PC-3 (cell line): ENCODE measurements at regions not wholly inside any gene's neighbourhood (a gene's known extent, or its start where the extent isn't known, plus 50 kb on each side); places are given as distances from the start of the nearest gene placed in this dataset.

Source experiments
- EZH2 ChIP-seq: fragments of 300-600 bp; sonication (generic); IDR thresholded peaks from one replicate; pipeline ENCODE4 v1.6.1; 2017; ENCODE audit warnings: antibody characterized with exemption, mild to moderate bottlenecking, low read length; ENCODE audit not compliant: unreplicated experiment
- EZH2phosphoT487 ChIP-seq: fragments of 300-600 bp; sonication (generic); IDR thresholded peaks from 2 replicates; pipeline ENCODE4 v1.6.1; 2018; ENCODE audit warnings: mild to moderate bottlenecking, antibody characterized with exemption, low read length, borderline replicate concordance
- TF ChIP-seq, protein P1 (sequence below): fragments of 300-600 bp; sonication (generic); conservative IDR thresholded peaks from 2 replicates; pipeline ENCODE4 v1.5.1; 2017; ENCODE audit warnings: antibody characterized with exemption, low read depth, mild to moderate bottlenecking, low read length

DNA sequence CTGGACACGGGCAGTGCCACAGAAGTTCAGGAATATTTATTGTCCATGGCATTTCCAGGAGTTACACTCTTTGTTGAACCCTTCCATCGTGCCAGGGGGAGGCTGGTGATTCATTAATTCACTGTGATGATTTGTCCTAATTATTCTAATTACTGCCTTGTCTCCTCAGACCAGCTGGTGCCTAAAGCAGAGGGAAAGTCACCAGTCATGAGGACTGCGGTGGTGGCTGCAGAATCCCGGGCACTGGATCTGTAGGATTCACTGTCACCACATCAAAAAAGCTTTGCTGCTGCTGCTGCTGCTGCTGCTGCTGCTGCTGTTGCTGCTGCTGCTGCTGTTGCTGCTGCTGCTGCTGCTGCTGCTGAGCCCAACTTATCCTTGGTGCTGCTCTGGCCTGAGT is 908.2 kb downstream of the TSN start:
- TF ChIP-seq, protein P1, sequence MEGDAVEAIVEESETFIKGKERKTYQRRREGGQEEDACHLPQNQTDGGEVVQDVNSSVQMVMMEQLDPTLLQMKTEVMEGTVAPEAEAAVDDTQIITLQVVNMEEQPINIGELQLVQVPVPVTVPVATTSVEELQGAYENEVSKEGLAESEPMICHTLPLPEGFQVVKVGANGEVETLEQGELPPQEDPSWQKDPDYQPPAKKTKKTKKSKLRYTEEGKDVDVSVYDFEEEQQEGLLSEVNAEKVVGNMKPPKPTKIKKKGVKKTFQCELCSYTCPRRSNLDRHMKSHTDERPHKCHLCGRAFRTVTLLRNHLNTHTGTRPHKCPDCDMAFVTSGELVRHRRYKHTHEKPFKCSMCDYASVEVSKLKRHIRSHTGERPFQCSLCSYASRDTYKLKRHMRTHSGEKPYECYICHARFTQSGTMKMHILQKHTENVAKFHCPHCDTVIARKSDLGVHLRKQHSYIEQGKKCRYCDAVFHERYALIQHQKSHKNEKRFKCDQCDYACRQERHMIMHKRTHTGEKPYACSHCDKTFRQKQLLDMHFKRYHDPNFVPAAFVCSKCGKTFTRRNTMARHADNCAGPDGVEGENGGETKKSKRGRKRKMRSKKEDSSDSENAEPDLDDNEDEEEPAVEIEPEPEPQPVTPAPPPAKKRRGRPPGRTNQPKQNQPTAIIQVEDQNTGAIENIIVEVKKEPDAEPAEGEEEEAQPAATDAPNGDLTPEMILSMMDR, result no peak
- TF ChIP-seq EZH2, result no peak
- TF ChIP-seq EZH2phosphoT487, result no peak
